ENCODE measurements at regions not wholly inside any gene's neighbourhood (a gene's known extent, or its start where the extent isn't known, plus 50 kb on each side); places are given as distances from the start of the nearest gene placed in this dataset.

DNA sequence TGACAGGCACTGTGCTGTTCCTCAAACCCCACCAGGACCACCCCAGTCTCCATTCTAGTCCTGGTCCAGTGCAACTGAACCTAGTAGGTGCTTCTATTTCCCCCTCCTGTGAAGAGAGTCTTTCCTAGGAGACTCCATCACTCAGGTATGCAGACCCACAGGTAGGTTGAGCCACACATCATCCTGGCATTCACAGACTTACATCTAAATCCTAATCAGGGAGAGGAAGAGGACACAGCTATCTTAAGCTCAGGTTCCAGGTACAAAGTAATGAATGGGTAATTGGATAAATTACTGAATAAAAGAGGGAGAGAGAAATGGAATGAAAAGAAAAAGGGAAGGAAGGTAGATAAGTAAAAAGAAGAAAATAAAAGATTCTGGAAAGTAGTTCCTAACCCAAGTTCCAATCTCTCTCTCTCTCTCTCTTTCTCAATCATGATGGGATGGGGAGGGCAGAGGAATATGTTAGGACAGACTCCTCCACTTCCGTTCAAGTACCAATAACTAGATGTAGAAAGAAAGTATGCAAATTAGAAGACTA, 139.8 kb upstream of the NAMPT start:
- TF ChIP-seq, protein P1, sequence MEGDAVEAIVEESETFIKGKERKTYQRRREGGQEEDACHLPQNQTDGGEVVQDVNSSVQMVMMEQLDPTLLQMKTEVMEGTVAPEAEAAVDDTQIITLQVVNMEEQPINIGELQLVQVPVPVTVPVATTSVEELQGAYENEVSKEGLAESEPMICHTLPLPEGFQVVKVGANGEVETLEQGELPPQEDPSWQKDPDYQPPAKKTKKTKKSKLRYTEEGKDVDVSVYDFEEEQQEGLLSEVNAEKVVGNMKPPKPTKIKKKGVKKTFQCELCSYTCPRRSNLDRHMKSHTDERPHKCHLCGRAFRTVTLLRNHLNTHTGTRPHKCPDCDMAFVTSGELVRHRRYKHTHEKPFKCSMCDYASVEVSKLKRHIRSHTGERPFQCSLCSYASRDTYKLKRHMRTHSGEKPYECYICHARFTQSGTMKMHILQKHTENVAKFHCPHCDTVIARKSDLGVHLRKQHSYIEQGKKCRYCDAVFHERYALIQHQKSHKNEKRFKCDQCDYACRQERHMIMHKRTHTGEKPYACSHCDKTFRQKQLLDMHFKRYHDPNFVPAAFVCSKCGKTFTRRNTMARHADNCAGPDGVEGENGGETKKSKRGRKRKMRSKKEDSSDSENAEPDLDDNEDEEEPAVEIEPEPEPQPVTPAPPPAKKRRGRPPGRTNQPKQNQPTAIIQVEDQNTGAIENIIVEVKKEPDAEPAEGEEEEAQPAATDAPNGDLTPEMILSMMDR (IDR thresholded peaks at IDR 0.05) = no peak
- TF ChIP-seq POLR2A (IDR thresholded peaks at IDR 0.05) = no peak

Data from body of pancreas (tissue), 4 donors.